ENCODE measurements at regions not wholly inside any gene's neighbourhood (a gene's known extent, or its start where the extent isn't known, plus 50 kb on each side); places are given as distances from the start of the nearest gene placed in this dataset.

- no peak overlapping the region for H3K4me3 ChIP-seq (ENCODE audit: low read depth, low read length)
- no peak for TF ChIP-seq CTCF (IDR thresholded peaks at IDR 0.05; ENCODE audit: low read depth, low read length)
- in situ Hi-C loops (cut with HindIII; ENCODE audit: low sequenced_read_pairs) = no loop called here
- no peak for DNase-seq (ENCODE audit: low read depth, low spot score)
Measured at GRCh38 chr3:117874904-117875874, 1159.5 kb downstream of the IGSF11 start.

GRCh38 chr3:117875887-117876286 is 1158.8 kb downstream of the IGSF11 start:
- DNase-seq (ENCODE audit: low read depth, low spot score) = no peak
- no peak overlapping the region for H3K4me3 ChIP-seq (ENCODE audit: low read depth, low read length)
- no peak for TF ChIP-seq CTCF (IDR thresholded peaks at IDR 0.05; ENCODE audit: low read depth, low read length)
- in situ Hi-C loops (cut with HindIII; ENCODE audit: low sequenced_read_pairs) = no loop called here

- H3K4me3 ChIP-seq (ENCODE audit: low read depth, low read length) = no peak overlapping the region
- DNase-seq (ENCODE audit: low read depth, low spot score) = no peak
- TF ChIP-seq CTCF (IDR thresholded peaks at IDR 0.05; ENCODE audit: low read depth, low read length) = no peak
- in situ Hi-C loops (cut with HindIII; ENCODE audit: low sequenced_read_pairs) = no loop called here
Measured at GRCh38 chr3:117880638-117881037, 1154.0 kb downstream of the IGSF11 start.

- H3K4me3 ChIP-seq (ENCODE audit: low read depth, low read length) = no peak overlapping the region
- TF ChIP-seq CTCF (IDR thresholded peaks at IDR 0.05; ENCODE audit: low read depth, low read length) = no peak
- no peak for DNase-seq (ENCODE audit: low read depth, low spot score)
- in situ Hi-C loops (cut with HindIII; ENCODE audit: low sequenced_read_pairs) = no loop called here
Measured at GRCh38 chr3:117881210-117881609, 1153.4 kb downstream of the IGSF11 start.

- H3K4me3 ChIP-seq (ENCODE audit: low read depth, low read length) = no peak overlapping the region
- in situ Hi-C loops (cut with HindIII; ENCODE audit: low sequenced_read_pairs) = no loop called here
- no peak for TF ChIP-seq CTCF (IDR thresholded peaks at IDR 0.05; ENCODE audit: low read depth, low read length)
- no peak for DNase-seq (ENCODE audit: low read depth, low spot score)
Measured at GRCh38 chr3:117885011-117885441, 1149.6 kb downstream of the IGSF11 start.

GRCh38 chr3:117886147-117886546 is 1148.5 kb downstream of the IGSF11 start:
- no peak overlapping the region for H3K4me3 ChIP-seq (ENCODE audit: low read depth, low read length)
- no peak for TF ChIP-seq CTCF (IDR thresholded peaks at IDR 0.05; ENCODE audit: low read depth, low read length)
- no peak for DNase-seq (ENCODE audit: low read depth, low spot score)
- in situ Hi-C loops (cut with HindIII; ENCODE audit: low sequenced_read_pairs) = no loop called here

Measured in astrocyte of the spinal cord (primary cell).